ENCODE measurements at regions not wholly inside any gene's neighbourhood (a gene's known extent, or its start where the extent isn't known, plus 50 kb on each side); places are given as distances from the start of the nearest gene placed in this dataset.

DNA sequence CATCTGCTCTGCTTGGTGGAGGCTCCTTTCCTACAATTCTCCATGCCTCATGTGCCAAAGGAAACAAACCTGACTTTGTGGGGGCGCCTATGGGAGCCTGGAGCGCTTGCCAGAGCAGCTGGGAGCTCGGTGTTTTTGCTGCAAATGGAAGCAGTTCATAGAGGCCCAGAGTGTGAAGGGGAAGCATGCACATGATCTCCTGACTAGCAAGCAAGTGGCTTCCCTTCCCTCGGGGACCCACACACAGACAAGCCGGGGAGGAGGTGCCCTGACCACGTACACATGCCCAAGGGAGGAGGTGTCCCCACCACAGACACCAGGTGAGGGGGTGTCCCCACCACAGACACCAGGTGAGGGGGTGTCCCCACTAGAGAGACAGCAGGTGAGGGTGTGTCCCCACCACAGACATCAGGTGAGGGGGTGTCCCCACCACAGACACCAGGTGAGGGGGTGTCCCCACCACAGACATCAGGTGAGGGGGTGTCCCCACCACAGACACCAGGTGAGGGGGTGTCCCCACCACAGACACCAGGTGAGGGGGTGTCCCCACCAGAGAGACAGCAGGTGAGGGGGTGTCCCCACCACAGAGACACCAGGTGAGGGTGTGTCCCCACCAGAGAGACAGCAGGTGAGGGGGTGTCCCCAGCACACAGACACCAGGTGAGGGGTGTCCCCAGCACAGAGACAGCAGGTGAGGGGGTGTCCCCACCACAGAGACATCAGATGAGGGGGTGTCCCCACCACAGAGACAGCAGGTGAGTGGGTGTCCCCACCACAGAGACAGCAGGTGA is 106.8 kb downstream of the CRYAA start:
- H3K4me2 ChIP-seq (replicated peaks; ENCODE audit: low read depth, low read length, poor library complexity, severe bottlenecking) = no peak overlapping the region
- no peak overlapping the region for H2AFZ ChIP-seq (ENCODE audit: insufficient read depth, low read depth, low read length, poor library complexity, severe bottlenecking)
- peaks cover 0 to 6% (median 0%) of the 10 kb centered on the region in 3 donors for H3K9me3 ChIP-seq (ENCODE audit: control extremely low read depth in 1 of 3, control insufficient read depth in 2 of 3, insufficient read depth in 1 of 3, low read length in 2 of 3)
- POLR2A ChIA-PET = no interaction called here
- no peak for ATAC-seq (ENCODE audit: low read depth)
- Mint-ChIP-seq H3K9me3 (ENCODE audit: insufficient read depth) (no peaks in the 10 kb centered on the region), H3K4me3 (no peak overlapping the region), H3K27me3 (peaks cover 22% of the 10 kb centered on the region), H3K4me1 (peaks cover 7% of the 10 kb centered on the region), H3K27ac (peak overlapping the region; percentile 53)
- no peak for TF ChIP-seq EZH2 (IDR thresholded peaks at IDR 0.05; ENCODE audit: borderline replicate concordance, insufficient read depth, low read depth, low read length, poor library complexity, severe bottlenecking)
- TF ChIP-seq, protein P1, sequence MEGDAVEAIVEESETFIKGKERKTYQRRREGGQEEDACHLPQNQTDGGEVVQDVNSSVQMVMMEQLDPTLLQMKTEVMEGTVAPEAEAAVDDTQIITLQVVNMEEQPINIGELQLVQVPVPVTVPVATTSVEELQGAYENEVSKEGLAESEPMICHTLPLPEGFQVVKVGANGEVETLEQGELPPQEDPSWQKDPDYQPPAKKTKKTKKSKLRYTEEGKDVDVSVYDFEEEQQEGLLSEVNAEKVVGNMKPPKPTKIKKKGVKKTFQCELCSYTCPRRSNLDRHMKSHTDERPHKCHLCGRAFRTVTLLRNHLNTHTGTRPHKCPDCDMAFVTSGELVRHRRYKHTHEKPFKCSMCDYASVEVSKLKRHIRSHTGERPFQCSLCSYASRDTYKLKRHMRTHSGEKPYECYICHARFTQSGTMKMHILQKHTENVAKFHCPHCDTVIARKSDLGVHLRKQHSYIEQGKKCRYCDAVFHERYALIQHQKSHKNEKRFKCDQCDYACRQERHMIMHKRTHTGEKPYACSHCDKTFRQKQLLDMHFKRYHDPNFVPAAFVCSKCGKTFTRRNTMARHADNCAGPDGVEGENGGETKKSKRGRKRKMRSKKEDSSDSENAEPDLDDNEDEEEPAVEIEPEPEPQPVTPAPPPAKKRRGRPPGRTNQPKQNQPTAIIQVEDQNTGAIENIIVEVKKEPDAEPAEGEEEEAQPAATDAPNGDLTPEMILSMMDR (IDR thresholded peaks at IDR 0.05) = no peak
- H3K27me3 ChIP-seq (replicated peaks in 1 of 4; ENCODE audit: control extremely low read depth in 1 of 4, control insufficient read depth in 3 of 4, insufficient read depth in 4 of 4, low read length in 3 of 4) = peaks cover 0 to 50% (median 5%) of the 10 kb centered on the region in 4 experiments
- no peak overlapping the region for H3K4me3 ChIP-seq (ENCODE audit: control extremely low read depth in 1 of 5, extremely low read depth in 1 of 5, insufficient read depth in 1 of 5, low read depth in 2 of 5, low read length in 4 of 5)
- WGBS (ENCODE audit: insufficient coverage) = 34% methylated on average over 2 of the region's 6 CpGs
- no peaks in the 10 kb centered on the region for H3K36me3 ChIP-seq (replicated peaks in 1 of 2; ENCODE audit: control extremely low read depth in 1 of 2, control insufficient read depth in 1 of 2, extremely low read depth in 1 of 2, insufficient read depth in 2 of 2, low read length in 1 of 2)
- peak; percentile 56 for DNase-seq
- intact Hi-C loops (cut with micrococcal nuclease) = no loop called here
- H3K4me1 ChIP-seq (ENCODE audit: control insufficient read depth in 2 of 2, insufficient read depth in 2 of 2, low read length in 2 of 2) = peaks cover 8 to 16% of the 10 kb centered on the region in 2 donors
- H3K27ac ChIP-seq (ENCODE audit: low read length in 2 of 2) = no peak overlapping the region
- no peak overlapping the region for H3K9ac ChIP-seq (ENCODE audit: low read length)
- H3K79me2 ChIP-seq (ENCODE audit: control insufficient read depth, insufficient read depth, low read length) = no peaks in the 10 kb centered on the region
- CTCF ChIA-PET = no interaction called here
- no peaks in the 10 kb centered on the region for H4K20me1 ChIP-seq (ENCODE audit: control insufficient read depth, insufficient read depth, low read length, poor library complexity, severe bottlenecking)

DNA sequence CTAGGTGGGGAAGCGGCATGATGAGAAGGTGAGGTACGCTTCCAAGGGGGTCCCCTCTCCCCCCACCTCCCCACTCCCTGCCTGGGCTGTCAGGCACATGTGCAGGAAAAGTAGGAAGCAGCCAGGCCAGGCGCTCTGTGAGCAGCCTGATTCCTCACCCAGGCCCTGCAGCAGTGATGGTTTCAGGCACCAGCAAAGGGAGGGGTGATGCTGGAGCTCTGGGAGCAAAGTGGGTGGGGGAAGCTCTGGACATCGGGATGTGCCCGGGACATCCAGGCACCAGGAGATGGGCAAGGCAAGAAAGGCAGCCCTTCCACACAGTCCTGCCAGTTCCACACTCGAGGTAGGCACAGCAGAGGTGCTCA is 106.1 kb downstream of the CRYAA start:
- TF ChIP-seq, protein P1 (IDR thresholded peaks at IDR 0.05) = no peak
- no peak for TF ChIP-seq EZH2 (IDR thresholded peaks at IDR 0.05; ENCODE audit: borderline replicate concordance, insufficient read depth, low read depth, low read length, poor library complexity, severe bottlenecking)
- H3K27me3 Mint-ChIP-seq = peaks cover 22% of the 10 kb centered on the region
- no peak overlapping the region for H3K4me3 Mint-ChIP-seq
- Histone ChIP-seq H3K4me3 (ENCODE audit: control extremely low read depth in 1 of 5, extremely low read depth in 1 of 5, insufficient read depth in 1 of 5, low read depth in 2 of 5, low read length in 4 of 5) (no peak overlapping the region), H3K36me3 (replicated peaks in 1 of 2; ENCODE audit: control extremely low read depth in 1 of 2, control insufficient read depth in 1 of 2, extremely low read depth in 1 of 2, insufficient read depth in 2 of 2, low read length in 1 of 2) (no peaks in the 10 kb centered on the region), H3K4me2 (replicated peaks; ENCODE audit: low read depth, low read length, poor library complexity, severe bottlenecking) (no peak overlapping the region), H3K27me3 (replicated peaks in 1 of 4; ENCODE audit: control extremely low read depth in 1 of 4, control insufficient read depth in 3 of 4, insufficient read depth in 4 of 4, low read length in 3 of 4) (peaks cover 0 to 53% (median 5%) of the 10 kb centered on the region in 4 experiments), H4K20me1 (ENCODE audit: control insufficient read depth, insufficient read depth, low read length, poor library complexity, severe bottlenecking) (no peaks in the 10 kb centered on the region), H3K27ac (ENCODE audit: low read length in 2 of 2) (no peak overlapping the region), H3K9me3 (ENCODE audit: control extremely low read depth in 1 of 3, control insufficient read depth in 2 of 3, insufficient read depth in 1 of 3, low read length in 2 of 3) (peaks cover 0 to 6% (median 0%) of the 10 kb centered on the region in 3 donors), H2AFZ (ENCODE audit: insufficient read depth, low read depth, low read length, poor library complexity, severe bottlenecking) (no peak overlapping the region), H3K79me2 (ENCODE audit: control insufficient read depth, insufficient read depth, low read length) (no peaks in the 10 kb centered on the region), H3K4me1 (ENCODE audit: control insufficient read depth in 2 of 2, insufficient read depth in 2 of 2, low read length in 2 of 2) (peaks cover 8 to 16% of the 10 kb centered on the region in 2 donors), H3K9ac (ENCODE audit: low read length) (no peak overlapping the region)
- CTCF ChIA-PET = no interaction called here
- intact Hi-C loops (cut with micrococcal nuclease) = no loop called here
- DNase-seq = no peak
- peaks cover 7% of the 10 kb centered on the region for H3K4me1 Mint-ChIP-seq
- no peak for ATAC-seq (ENCODE audit: low read depth)
- H3K9me3 Mint-ChIP-seq (ENCODE audit: insufficient read depth) = no peaks in the 10 kb centered on the region
- no peak overlapping the region for H3K27ac Mint-ChIP-seq
- 86% methylated on average over 3 of the region's 6 CpGs for WGBS (ENCODE audit: insufficient coverage)
- POLR2A ChIA-PET = no interaction called here

Data from B cell (primary cell).